ENCODE measurements at regions not wholly inside any gene's neighbourhood (a gene's known extent, or its start where the extent isn't known, plus 50 kb on each side); places are given as distances from the start of the nearest gene placed in this dataset.
"Not testable (repeated sequence)": the region's sequence is repeated elsewhere in the genome, so short reads cannot be mapped to it uniquely, and the experiment has no call there.

- dilution Hi-C loops (cut with MboI; ENCODE audit: extremely low pct_ligation_motif_present, low sequenced_read_pairs) (no loop called here), intact Hi-C loops (cut with micrococcal nuclease) (no loop called here)
- Histone ChIP-seq H3K9me1 (replicated peaks; ENCODE audit: control insufficient read depth, extremely low read depth, insufficient read depth, low read length) (no peaks in the 10 kb centered on the region), H3K4me1 (ENCODE audit: control insufficient read depth, extremely low read depth, insufficient read depth, low read length) (no peaks in the 10 kb centered on the region), H3K79me2 (ENCODE audit: control insufficient read depth, insufficient read depth, low read length) (no peaks in the 10 kb centered on the region), H3K9me3 (replicated peaks; ENCODE audit: control insufficient read depth, insufficient read depth, low read length) (no peaks in the 10 kb centered on the region), H3K4me2 (ENCODE audit: insufficient read depth, low read length) (no peak overlapping the region), H3K36me3 (ENCODE audit: control insufficient read depth in 2 of 2, extremely low read depth in 1 of 2, insufficient read depth in 2 of 2, low read length in 2 of 2) (no peaks in the 10 kb centered on the region), H3K27ac (ENCODE audit: insufficient read depth, low read depth, low read length) (no peak overlapping the region), H3K4me3 (replicated peaks in 1 of 3; ENCODE audit: insufficient read depth in 1 of 3, low read depth in 1 of 3, low read length in 3 of 3) (no peak overlapping the region), H2AFZ (ENCODE audit: low read depth, low read length) (no peak overlapping the region), H3K9ac (replicated peaks; ENCODE audit: extremely low read depth, insufficient read depth, low read length) (no peak overlapping the region), H4K20me1 (replicated peaks; ENCODE audit: control insufficient read depth, extremely low read depth, insufficient read depth, low read length) (no peaks in the 10 kb centered on the region), H3K27me3 (ENCODE audit: control insufficient read depth in 2 of 2, insufficient read depth in 2 of 2, low read length in 2 of 2) (no peaks in the 10 kb centered on the region)
- ChIA-PET CTCF (no interaction called here), POLR2A (no interaction called here)
- TF ChIP-seq GATA2 (IDR thresholded peaks at IDR 0.05; ENCODE audit: insufficient read depth, insufficient read length, low read depth, low read length) (no peak), JUN (IDR thresholded peaks at IDR 0.05; ENCODE audit: borderline replicate concordance, insufficient read depth, insufficient read length, low read depth) (no peak), MAX (IDR thresholded peaks at IDR 0.05; ENCODE audit: insufficient read depth, insufficient read length) (no peak), FOS (IDR thresholded peaks at IDR 0.05; ENCODE audit: borderline replicate concordance, insufficient read depth, low read length) (no peak), POLR2A (IDR thresholded peaks at IDR 0.05; ENCODE audit: low read depth, low read length) (no peak), POLR2AphosphoS5 (IDR thresholded peaks at IDR 0.05; ENCODE audit: insufficient read depth, low read depth, low read length) (no peak), EZH2 (IDR thresholded peaks at IDR 0.05; ENCODE audit: borderline replicate concordance, low read depth, low read length, severe bottlenecking) (no peak), MYC (IDR thresholded peaks at IDR 0.05; ENCODE audit: low read depth, low read length) (no peak), CTCF (IDR thresholded peaks at IDR 0.05; ENCODE audit: extremely low read depth in 1 of 2, insufficient read depth in 1 of 2, low read depth in 1 of 2, low read length in 2 of 2) (no peak)
- DNase-seq (ENCODE audit: low read depth, low spot score) (no peak), FAIRE-seq (no peak)
- BruUV-seq (replicated peaks): no TSS peak
Measured at GRCh38 chr5:174585472-174585871, 138.9 kb upstream of the MSX2 start.

DNA sequence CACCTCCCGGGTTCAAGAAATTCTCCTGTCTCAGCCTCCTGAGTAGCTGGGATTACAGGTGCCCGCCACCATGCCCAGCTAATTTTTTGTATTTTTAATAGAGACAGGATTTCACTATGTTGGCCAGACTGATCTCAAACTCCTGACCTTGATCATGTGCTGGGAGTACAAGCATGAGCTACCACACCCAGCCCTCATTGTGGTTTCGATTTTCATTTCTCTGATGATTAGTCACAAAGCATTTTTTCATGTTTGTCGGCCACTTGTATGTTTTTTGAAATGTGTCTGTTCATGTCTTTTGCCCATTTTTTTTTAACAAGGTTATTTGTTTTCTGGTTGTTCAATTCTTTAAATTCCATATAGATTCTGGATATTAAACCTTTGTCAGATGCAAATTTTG lies 138.2 kb upstream of the MSX2 start:
- H4K20me1 ChIP-seq (replicated peaks; ENCODE audit: control insufficient read depth, extremely low read depth, insufficient read depth, low read length); H2AFZ ChIP-seq (ENCODE audit: low read depth, low read length); H3K9ac ChIP-seq (replicated peaks; ENCODE audit: extremely low read depth, insufficient read depth, low read length); dilution Hi-C loops (cut with MboI; ENCODE audit: extremely low pct_ligation_motif_present, low sequenced_read_pairs); H3K79me2 ChIP-seq (ENCODE audit: control insufficient read depth, insufficient read depth, low read length); FAIRE-seq; H3K36me3 ChIP-seq (ENCODE audit: control insufficient read depth in 2 of 2, extremely low read depth in 1 of 2, insufficient read depth in 2 of 2, low read length in 2 of 2); H3K27me3 ChIP-seq (ENCODE audit: control insufficient read depth in 2 of 2, insufficient read depth in 2 of 2, low read length in 2 of 2); H3K9me3 ChIP-seq (replicated peaks; ENCODE audit: control insufficient read depth, insufficient read depth, low read length); BruUV-seq (replicated peaks); intact Hi-C loops (cut with micrococcal nuclease); DNase-seq (ENCODE audit: low read depth, low spot score); H3K27ac ChIP-seq (ENCODE audit: insufficient read depth, low read depth, low read length); H3K4me2 ChIP-seq (ENCODE audit: insufficient read depth, low read length); H3K4me1 ChIP-seq (ENCODE audit: control insufficient read depth, extremely low read depth, insufficient read depth, low read length); H3K9me1 ChIP-seq (replicated peaks; ENCODE audit: control insufficient read depth, extremely low read depth, insufficient read depth, low read length); H3K4me3 ChIP-seq (replicated peaks in 1 of 3; ENCODE audit: insufficient read depth in 1 of 3, low read depth in 1 of 3, low read length in 3 of 3); POLR2A ChIA-PET; CTCF ChIA-PET: not testable (repeated sequence)
